CD4-positive, alpha-beta T cell treated with Interleukin-17A for 1 hour (primary cell): ENCODE measurements at regions not wholly inside any gene's neighbourhood (a gene's known extent, or its start where the extent isn't known, plus 50 kb on each side); places are given as distances from the start of the nearest gene placed in this dataset.

Experiments used
- DNase-seq: peaks from one replicate; pipeline ENCODE4 v3.0.0-alpha.2; 2020

DNA sequence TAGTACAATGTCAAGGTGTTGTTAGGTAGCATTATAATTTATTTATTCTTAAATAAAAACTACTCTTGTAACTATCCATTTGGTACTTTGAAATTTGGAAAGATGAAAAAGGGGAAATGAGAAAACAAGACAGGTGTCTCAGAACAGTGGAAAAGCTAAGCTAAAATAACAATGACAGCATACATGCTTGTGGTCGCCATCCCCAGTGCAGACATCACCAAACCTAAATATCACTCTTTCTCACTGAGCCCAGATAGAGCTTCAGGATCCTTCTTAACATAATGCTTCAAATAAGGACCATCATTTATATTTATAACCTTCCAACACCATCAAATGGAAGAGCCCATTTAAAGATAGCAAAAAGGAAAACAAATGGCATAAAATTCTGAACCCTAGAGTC, 434.4 kb upstream of the BRINP1 start:
- DNase-seq, result no peak

DNA sequence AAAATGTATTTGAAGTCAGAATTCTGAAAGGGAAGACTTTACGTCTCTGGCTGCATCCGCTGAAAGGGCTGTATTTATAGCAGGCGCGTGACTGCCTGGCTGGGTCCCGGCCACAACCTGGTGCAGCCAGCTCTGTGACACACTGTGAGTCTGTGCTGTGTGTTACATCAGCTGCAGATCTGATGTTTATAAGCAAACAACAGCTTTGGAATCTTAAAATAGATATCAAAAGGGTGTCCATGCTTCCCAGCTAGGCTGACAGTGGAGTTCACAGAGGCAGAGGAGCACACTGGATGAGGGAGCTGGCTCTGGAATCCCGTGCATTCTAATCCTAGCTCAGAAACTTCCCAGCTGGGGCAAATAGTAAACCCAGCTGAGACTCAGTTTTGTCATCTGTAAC, 433.4 kb upstream of the BRINP1 start:
- DNase-seq, result no peak

DNA sequence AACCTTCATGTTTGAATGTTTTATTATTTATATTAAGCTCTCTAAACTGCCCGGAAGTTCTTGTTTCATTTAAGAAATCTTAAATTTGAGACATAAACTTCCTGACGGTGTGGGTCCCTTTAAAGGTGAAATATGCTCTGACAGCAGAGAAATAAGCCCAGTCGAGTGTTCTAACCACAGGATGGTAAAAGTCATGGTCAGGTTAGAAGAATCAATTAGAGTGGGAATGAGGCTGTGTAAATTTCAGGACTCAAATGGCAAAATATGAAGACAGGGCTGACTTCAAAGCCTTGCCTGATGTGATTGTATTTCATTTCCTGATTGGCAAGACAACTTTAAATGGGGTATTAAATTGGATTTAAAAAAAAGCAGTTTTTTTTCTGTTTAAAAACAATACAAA, 432.9 kb upstream of the BRINP1 start:
- DNase-seq, result no peak

DNA sequence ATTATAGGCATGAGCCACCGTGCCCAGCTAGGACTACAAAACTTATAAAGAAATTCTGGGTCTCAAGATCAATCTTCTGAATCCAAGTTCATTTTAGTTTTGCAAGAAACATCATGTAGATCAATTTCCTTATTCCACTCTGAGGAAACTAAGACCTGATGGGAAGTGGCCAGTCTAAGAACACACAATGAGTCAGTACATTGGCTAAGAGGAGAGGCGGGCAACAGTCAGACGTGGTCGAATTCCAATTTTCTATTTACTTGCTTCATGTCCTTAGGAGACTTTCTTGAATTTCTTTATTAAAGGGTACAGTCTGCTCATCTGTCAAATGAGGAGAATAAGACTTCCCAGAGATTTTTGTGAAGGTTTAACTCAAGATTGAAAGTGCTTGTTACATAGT, 432.1 kb upstream of the BRINP1 start:
- DNase-seq, result no peak

DNA sequence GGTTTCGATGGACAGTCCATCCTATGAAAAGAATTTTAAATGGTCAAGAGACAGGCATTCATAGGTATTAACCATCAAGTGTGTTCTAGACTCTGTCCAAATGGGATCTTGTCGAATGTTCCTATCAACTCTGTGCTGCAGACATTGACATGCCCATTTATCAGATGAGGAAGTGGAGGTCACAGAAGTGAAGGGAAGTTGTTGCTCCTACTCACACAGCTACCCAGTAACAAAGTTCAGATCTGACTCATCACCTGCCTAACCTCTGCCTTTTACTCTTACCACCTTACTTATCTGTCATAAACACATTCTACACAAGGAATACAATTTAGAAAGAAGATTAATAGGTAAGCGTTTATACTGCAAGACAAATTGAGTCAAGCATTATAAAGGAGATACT, 426.2 kb upstream of the BRINP1 start:
- DNase-seq, result no peak

DNA sequence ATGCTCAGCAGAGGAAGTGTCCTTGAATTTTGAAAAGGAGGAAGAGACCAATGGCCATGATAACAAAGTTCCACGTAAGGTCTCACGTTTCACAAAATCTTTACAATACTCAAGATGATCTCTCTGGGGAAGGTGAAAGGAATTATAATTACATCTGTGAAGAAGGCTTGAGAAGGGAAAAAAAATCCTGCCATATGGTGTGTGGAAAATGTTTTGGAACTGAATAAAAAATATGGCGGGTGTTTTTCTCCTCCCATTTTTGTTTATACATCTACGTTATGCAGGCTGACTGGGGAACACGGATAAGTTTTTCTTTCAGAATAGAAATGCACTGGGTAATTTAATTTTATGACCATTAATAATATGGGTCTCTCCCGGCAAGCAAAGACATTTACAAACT, 425.6 kb upstream of the BRINP1 start:
- DNase-seq, result no peak

DNA sequence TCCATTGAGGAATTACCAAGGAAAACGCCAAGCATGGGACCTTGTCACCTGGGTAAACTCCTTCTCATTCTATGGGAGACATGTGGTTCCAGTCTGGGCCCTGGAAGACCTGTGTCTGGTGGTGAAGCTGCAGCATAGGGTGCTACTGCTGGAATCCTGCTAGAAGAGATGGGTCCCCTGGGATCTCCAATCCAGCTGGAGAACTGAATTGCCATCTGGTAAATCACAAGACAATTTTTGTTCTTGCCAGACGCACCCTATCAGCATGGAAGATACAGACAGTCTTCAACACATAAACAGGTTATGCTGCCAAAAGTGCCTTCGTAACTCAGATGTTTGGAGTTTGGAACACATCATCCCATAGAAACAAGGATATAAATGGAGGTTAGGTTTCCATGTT, 424.0 kb upstream of the BRINP1 start:
- no peak for DNase-seq

DNA sequence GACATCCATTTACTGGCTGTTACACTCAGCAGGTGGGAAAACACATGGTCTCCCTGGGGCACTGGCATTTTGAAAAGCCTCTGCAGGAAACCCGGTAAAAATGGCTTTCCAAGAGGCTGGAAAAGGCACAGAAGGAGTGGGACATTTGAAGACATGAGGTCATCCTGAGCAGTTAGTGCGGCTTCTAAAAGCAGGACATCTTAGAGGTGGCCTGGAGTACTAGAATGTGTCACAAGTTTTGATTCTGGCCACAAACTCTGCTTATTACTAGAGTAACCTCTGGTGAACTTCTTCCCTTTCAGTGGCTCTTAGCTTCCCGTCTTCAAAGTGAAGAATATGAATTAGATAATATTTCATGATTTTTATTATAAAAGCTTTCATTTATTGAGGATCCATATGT, 423.0 kb upstream of the BRINP1 start:
- no peak for DNase-seq

DNA sequence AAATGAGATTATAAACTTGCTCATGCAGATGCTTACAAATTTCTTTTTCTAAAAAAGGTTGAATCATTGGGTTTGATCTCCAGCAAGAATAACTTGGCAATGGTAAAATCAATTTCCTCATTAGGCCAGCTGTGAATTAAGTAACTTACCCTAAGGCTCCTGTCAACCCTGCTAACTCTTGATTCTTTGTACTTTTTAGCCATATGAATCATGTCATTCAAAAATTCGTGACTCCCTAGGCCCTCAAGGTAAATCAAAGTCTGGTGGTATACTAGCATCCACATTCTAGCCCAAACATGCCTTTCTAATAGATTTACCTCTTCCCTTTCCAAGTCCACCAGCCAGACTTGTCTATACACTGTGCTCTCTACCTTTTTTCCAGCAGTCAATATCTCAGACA, 420.8 kb upstream of the BRINP1 start:
- no peak for DNase-seq

DNA sequence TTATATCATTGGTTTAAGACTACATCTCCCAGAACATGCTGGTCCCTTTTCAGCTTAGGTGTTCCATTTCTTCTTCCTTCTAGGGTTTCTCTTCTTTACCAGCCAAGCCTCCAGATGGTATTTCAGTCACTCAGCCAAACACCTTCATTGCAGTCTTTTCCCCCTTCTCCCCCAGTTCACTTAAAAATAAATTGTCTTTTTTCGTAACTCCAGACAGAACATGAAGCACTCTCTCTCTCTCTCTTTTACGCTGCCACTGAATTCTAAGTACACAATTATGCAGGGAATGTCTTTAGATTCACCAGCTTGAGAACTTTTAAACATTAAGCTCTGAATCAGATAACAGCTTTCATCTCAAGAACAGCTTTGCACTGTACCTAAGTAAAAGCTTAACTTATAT, 419.7 kb upstream of the BRINP1 start:
- DNase-seq, result no peak

DNA sequence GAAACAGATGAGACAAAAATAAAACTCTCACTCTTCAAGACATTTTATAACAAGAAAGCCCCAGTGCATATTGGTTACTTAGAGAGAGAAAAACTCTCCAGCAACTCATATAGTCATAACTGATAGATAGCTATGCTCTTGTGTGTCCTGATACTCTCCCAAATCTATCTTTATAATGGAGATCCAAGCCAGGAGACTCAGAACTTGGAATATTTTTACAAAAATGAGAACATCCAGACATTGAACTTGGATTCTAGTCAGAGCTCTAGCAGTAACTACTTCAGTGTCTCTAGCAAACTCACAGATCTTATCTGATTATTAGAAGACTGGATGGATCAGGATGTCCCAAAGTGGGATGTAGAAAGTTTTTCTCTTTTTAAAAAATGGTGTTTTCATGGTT, 412.7 kb upstream of the BRINP1 start:
- DNase-seq, result no peak

DNA sequence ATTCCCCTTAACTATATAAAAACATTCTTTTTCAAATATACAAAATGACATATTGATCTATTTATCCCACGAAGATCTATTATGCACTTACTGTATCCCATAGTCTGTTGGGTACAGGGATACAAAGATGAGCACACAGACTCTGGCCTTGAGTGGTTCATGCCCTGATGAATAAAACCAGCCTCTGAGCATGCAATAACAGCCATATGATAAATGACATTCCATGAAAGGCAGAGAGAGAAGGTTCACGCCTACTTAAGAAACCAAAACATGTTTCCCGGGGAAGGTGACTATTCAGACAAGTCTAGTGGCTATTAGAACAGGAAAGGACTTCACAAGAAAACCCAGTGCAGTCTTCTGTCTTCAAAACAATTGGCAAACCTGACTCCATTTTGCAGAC, 406.2 kb upstream of the BRINP1 start:
- DNase-seq, result no peak

DNA sequence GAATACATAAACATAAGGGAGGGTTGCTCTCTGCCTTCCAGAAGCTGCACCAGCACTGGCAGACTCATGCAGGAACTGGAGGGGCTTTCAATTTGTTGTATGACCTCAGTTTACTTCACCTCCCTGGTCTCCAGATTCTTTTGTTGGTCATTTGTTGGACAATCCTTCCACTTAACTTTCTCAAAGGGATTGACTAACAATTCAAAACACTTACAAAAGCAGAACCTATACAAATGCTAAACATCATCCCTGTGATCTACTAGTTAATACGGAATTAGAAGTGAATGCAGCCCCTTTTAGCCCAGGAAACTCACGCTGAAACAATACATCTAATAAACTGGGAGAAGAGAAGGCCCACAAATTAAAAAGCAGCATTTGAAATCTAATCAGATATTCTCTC, 404.6 kb upstream of the BRINP1 start:
- DNase-seq, result no peak

DNA sequence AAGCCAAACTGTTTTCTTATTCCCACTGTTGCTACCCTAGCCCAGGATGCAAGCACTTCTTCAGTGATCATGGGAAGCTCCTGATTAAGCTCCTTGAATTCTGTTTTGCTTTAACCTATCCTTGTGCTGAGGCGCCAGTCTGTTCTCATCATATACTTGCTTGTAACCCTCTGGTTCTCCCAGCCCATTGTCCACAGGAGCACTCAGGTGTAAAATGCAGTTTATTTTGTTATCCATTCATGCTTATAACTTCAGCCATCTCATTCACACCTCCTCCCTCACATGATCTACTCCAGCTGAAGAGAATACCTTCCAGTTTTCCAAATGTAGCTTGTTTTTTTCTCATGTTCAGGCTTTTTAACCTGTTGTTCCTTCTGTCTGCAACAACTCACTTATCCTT, 402.1 kb upstream of the BRINP1 start:
- no peak for DNase-seq

DNA sequence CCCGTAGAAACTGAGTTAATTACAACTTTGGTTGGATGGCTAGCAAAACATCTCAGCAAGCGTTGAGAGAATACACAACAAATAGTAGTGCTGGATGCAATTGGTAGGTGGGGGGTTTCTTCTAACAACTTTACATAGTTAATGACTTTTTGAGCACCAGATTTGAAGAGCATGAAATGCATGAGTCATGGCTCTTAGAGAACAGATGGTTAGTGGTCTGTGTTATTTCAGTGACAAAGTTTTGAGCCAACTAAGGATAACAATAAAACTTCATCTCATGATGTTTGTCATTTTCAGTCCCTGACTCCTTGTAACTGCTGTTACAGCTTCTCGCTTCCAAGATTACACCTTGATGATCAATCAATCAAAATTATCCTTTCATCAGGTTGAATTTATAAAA, 399.0 kb upstream of the BRINP1 start:
- DNase-seq, result no peak

DNA sequence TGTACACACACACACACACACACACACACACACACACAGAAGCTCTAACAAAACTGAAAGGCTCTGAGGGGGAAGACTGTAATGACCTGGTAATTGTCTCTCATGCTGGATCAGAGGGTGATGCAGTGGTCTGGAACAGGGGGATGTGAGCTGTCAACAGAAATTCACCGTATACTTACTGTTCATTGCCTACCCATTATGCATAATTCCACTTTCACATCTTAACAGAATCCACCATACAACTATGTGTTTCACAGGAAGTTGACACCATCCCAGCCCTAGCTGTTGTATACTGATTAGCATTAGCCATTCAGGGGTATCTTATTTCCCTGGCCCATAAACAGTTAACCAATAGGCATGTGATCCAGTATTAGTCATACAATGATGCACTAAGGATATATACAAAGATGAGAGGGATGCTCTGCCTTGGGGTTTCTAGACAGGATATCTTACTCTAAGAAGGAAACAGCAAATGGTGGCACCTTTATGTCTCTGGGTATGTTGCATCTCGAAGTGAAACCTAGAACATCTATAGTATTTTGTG, 396.5 kb upstream of the BRINP1 start:
- no peak for DNase-seq

DNA sequence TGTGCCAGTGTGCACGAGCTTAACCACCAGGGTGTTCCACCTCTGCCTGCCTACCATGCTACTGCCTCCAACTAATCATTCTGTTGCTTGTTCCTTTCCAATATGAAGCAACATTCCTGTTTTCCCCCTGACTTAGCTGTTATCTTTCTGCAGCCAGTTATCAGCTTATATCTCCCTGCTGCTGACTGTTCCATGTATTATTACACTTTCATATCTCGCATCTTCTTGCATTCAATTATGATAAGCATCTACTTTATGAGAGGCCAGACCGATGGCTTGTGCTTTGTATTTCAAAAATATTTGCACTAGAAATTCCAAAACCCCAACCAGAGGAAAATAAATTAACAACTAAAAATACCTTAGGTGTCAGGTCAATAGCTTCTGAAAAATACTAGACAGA, 394.0 kb upstream of the BRINP1 start:
- no peak for DNase-seq

DNA sequence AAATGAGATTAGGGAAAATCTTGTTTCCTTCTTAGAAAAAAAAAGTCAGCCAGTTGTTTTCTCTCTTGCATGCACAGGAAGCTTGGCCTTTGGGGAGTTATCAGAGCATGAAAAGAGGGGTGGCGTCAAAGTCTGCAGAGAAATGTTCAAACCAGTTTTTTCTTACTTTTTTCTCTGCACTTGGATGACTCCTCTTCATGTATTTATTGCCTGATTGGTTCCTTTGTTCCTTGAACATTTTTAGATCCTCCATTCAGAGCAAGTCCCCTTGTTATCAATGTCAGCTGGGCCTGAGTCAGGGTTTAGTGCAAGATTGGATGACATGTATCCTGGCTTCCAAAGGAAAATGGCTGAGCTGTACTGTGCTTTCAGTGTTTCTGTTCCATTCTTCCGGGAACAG, 392.6 kb upstream of the BRINP1 start:
- no peak for DNase-seq

DNA sequence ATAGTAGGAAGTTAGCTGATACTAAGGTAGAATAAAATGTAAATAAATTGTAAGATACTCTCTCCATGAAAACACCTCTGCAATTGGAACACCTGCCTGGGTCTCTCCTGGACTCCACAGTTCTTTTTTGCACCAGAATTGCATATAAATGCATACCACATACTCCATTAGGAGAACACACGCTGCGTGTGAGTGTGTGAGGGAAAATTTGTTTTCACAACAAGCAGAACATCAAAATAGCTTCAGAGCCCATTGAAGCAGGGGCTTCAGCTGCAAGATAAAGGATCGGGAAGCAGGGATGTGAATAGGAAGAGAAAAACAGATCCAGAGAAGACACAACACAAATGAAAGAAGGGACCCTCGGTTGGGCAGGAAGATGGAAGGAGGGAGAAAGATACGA, 389.8 kb upstream of the BRINP1 start:
- DNase-seq, result no peak

DNA sequence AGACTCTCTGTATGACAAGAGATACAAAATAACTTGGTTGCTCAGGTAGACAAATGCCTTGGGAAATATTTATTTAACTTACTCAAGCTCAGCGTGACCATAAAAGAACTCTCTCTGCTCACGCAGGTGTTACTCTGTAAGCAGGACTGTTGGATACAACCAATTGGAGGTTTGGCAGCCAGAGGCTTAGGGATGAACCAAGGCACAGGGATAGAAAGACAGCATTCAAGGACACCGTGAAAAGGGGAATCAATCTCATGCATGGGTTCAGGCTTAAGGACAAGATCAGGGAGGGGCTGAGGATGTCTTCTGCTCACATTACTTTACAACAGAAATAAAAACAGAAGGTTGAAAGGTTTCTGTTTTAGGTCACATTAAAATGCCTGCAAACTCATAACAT, 389.0 kb upstream of the BRINP1 start:
- no peak for DNase-seq

DNA sequence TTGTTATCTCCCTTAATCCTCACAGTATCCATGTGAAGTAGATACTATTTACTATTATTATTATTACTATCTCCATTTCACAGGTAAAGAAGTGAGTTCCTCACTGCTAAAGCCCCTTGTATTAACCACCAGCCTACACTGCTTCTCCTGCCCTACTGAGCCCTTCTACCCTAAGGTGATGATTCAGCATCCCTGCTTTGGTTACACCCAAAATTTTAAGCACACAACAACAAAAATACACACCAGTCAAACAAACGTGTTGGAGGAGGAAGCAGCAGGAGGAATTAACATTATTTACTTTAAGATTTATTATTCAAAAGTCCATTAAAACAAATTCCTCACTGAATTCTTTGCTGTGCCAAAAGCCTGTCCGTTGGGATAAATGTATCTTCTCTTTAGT, 370.2 kb upstream of the BRINP1 start:
- no peak for DNase-seq

DNA sequence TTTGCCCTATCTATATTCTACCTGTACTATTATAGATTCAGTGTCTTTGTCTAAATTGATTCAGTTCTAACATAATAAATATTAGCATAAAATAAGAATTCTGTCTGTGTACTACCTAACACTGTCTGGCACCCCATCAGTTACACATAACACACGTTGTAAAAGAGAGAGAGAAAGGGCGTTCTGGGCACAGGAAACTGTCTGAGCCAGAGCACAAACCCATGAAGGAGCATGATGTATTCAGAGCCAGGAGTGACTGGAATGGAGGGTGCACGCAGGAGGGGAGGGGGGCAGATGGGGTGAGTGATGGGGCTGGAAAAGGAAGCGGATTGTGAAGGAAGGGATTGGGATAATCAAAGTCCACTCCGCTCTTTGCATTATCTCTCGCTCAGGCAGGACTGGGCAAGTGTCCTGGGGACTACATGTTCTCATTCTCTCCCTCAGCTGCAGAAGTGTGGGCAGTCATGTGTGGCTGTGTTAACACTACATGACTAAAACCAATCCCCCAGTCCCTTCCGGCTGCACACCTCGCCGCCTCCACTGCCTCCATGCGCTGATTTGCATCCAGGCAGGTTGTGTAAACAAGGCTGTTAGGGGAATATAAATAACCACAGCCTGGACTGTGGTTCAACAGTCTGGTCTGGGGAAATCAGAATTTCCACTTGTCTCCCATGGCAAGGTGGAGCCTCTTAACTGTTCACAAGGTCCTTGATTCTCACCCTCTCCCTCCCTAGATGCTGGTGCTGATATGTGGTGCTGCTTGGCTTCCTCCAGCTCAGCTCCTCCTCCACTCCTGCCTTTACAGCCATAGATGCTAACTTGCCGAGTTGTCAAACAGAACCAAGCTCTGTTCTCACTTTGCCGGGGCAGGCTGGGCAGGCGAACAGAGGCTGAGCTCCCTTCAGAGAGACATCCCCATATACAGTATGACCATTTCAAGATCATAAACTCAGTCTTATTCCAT, 367.5 kb upstream of the BRINP1 start:
- no peak for DNase-seq

DNA sequence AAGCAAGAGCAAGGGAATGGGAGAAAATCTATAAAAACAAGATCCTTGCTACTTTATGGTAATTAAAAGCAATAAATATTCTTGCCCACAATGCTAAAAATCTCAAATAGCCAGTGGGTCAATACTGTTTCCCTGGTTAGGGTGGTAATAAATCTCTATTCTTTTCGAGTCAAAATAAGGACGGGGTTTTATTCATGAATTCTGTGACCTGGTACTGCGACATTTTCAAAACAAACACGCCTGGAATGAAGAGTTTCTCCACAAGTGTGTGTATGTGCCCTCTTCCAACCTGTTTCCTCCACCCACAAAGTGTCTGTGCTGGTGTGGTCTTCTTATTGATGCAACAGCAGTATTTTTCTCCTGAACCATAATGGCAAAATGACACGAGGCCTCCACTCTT, 358.8 kb upstream of the BRINP1 start:
- DNase-seq, result no peak

DNA sequence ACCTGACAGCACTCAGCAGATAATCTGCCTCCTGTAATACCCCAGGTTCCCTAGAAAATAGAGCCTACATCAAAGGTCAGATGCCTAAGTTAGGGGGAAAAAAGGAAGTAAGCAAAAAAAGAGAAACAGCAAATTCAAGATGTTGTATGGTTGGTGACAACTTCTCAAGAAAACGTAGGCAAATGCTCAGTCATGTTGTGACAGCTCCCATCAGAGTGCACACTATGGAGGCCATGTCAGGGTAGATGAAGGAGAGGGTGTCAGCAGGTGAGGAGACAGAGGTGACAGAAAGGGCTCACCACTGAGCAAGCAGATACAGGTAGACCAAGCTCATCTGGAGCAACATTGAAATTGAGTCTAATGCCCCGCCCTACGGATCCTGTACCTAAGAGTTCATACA, 356.8 kb upstream of the BRINP1 start:
- DNase-seq, result no peak

DNA sequence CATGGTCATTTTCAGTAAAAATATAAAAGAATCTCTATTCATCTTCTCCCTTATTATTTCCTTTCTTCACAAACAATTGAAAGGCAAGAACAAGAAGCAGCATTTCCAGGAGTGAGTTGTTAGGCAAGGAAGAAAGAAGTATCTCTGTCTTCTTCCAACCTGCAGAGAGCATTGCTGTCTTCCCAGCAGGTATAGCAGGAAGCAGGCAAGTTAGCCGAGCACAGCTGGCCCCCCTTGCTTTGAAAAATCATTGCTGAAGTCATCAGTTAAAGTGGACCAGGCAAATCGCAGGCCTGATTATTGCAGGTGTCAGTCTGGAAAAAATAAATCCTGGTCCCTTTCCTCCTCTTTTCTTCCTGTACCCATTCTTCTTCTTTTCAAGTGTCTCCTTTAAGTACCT, 353.1 kb upstream of the BRINP1 start:
- DNase-seq, result no peak
